ENCODE measurements at regions not wholly inside any gene's neighbourhood (a gene's known extent, or its start where the extent isn't known, plus 50 kb on each side); places are given as distances from the start of the nearest gene placed in this dataset.

GRCh38 chr3:13688824-13689223 lies 139.9 kb downstream of the FBLN2 start:
- DNase-seq: no peak

DNA sequence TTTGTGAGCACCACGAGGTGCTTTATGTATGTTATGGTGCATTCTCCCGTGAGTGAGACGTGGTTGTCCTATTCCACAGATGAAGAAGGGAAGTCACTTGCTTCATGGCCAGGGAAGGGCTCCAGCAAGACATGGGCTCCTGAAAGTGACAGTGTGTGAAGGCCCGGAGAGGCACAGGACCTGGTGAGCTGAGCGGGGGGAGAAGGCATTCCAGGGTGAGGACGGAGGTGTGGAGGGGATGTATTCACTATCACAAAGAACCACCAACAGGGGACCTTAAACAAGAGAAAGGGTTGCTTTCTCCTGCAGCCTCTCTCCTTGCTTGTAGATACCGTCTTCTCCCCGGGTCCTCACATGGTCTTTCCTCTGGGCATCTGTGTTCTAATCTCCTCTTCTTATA lies 139.1 kb downstream of the FBLN2 start:
- DNase-seq: no peak

All from activated CD4-positive, alpha-beta T cell treated with anti-CD3 and anti-CD28 coated beads for 48 hours (primary cell).